Spleen (tissue), 11 donors: ENCODE measurements at regions not wholly inside any gene's neighbourhood (a gene's known extent, or its start where the extent isn't known, plus 50 kb on each side); places are given as distances from the start of the nearest gene placed in this dataset.

Experiments used
- DNase-seq: peaks from one replicate; pipeline ENCODE4 v3.0.0-alpha.2; 2020
- H3K27ac ChIP-seq, 8 donors: fragments of 200-600 bp; sonication (generic) in 7 of 8; 1 replicate in 4 of 8; 2 replicates in 4 of 8; pipeline versions ENCODE4 v1.5.0 to v1.8.0; 2016 to 2021; ENCODE audit warnings: inconsistent platforms in 4 of 8, mild to moderate bottlenecking in 4 of 8, moderate library complexity in 1 of 8
- H3K27me3 ChIP-seq, 7 donors: fragments of 200-600 bp; sonication (generic) in 6 of 7; replicated peaks in 1 of 7; 1 replicate in 4 of 7; 2 replicates in 3 of 7; pipeline versions ENCODE4 v1.5.0 to v1.8.0; 2016 to 2021; ENCODE audit warnings: inconsistent platforms in 3 of 7, mild to moderate bottlenecking in 1 of 7
- H3K36me3 ChIP-seq, 6 donors: fragments of 200-600 bp; sonication (generic) in 5 of 6; 1 replicate in 4 of 6; 2 replicates in 2 of 6; pipeline versions ENCODE4 v1.5.0 to v1.8.0; 2016 to 2021; ENCODE audit warnings: inconsistent platforms in 2 of 6
- H3K4me1 ChIP-seq, 6 donors: fragments of 200-600 bp; sonication (generic) in 5 of 6; 1 replicate in 3 of 6; 2 replicates in 3 of 6; pipeline versions ENCODE4 v1.5.0 to v1.8.0; 2016 to 2021; ENCODE audit warnings: inconsistent platforms in 3 of 6
- H3K4me3 ChIP-seq, 8 donors: fragments of 200-600 bp; sonication (generic) in 7 of 8; 1 replicate in 4 of 8; 2 replicates in 4 of 8; pipeline versions ENCODE4 v1.5.0 to v1.8.0; 2016 to 2021; ENCODE audit warnings: inconsistent platforms in 4 of 8, mild to moderate bottlenecking in 4 of 8, moderate library complexity in 2 of 8
- H3K9me3 ChIP-seq, 8 donors: fragments of 200-600 bp; sonication (generic) in 7 of 8; 1 replicate in 4 of 8; 2 replicates in 4 of 8; pipeline versions ENCODE4 v1.5.0 to v1.8.0; 2016 to 2021; ENCODE audit warnings: inconsistent platforms in 4 of 8
- POLR2A ChIP-seq, 3 donors: fragments of 450-650 bp; IDR thresholded peaks; one replicate each; pipeline ENCODE4 v1.5.1; 2017; ENCODE audit warnings: antibody characterized with exemption in 3 of 3, mild to moderate bottlenecking in 1 of 3
- POLR2AphosphoS5 ChIP-seq, 3 donors: sonication (generic); formaldehyde crosslinking; IDR thresholded peaks; one replicate each; pipeline ENCODE4 v1.5.1; 2017; ENCODE audit warnings: antibody characterized with exemption in 3 of 3
- WGBS, 5 donors: extraction: QIAGEN DNeasy Blood & Tissue Kit in 3 of 5; methylation state at CpG; one replicate each; pipeline versions ENCODE4 v1.1.5 to v1.1.7; 2013 to 2018; 5-methylcytosine and 5-hydroxymethylcytosine counted together
- intact Hi-C: fragments of 100-400 bp; cut with DNase I; formaldehyde crosslinking; loops from one replicate; pipeline ENCODE4 v1.15.0; 2023; ENCODE audit warnings: low total_unique reads
- TF ChIP-seq, protein P1 (sequence below), 11 experiments: fragments of 200-600 bp in 7 of 11; fragments of 450-650 bp in 4 of 11; sonication (generic) in 4 of 11; IDR thresholded peaks in 8 of 11; conservative IDR thresholded peaks in 3 of 11; 1 replicate in 7 of 11; 2 replicates in 4 of 11; pipeline versions ENCODE4 v1.4.0 to v1.8.0; 2016 to 2021; ENCODE audit warnings: antibody characterized with exemption in 11 of 11, inconsistent platforms in 4 of 11, mild to moderate bottlenecking in 1 of 11
- donor health status: healthy with polysubstance abuse.
- donor health status: DM: no; HTN: no; CAD: no; lungs with moderate emphysema.
- donor health status: DM: no; HTN: no; CAD: no.
- donor health status: Bipolar disorder and iron deficiency.
- donor health status: healthy.
- donor health status: DM: no; HTN: no; CAD: no.
- donor health status: DM: yes; HTN: yes; CAD: no.

DNA sequence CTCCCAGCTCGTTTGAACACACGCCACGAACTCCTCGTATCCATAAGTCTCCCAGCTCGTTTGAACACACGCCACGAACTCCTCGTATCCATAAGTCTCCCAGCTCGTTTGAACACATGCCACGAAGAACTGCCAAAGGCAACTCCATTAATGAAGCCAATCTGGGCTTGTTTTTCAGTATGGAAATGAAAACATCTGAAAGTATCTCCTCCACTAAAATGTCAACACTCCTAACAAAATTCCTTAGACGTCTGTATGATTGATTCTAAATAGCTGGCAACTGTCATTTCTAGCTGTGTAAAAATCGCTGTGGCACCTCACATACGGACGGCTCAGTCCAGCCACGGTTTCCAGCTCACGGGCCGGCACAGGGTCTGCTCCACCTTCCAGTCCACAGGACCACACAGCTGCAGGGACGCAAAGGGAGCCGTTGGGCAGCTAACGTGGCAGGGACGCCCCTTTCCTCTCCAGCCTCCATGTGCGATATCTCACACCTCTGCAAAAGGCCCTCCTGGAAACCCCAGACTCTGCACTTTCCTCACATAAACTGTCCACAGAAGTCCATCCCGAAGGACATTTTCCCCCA, 67.1 kb upstream of the METRNL start:
- no peak for DNase-seq

DNA sequence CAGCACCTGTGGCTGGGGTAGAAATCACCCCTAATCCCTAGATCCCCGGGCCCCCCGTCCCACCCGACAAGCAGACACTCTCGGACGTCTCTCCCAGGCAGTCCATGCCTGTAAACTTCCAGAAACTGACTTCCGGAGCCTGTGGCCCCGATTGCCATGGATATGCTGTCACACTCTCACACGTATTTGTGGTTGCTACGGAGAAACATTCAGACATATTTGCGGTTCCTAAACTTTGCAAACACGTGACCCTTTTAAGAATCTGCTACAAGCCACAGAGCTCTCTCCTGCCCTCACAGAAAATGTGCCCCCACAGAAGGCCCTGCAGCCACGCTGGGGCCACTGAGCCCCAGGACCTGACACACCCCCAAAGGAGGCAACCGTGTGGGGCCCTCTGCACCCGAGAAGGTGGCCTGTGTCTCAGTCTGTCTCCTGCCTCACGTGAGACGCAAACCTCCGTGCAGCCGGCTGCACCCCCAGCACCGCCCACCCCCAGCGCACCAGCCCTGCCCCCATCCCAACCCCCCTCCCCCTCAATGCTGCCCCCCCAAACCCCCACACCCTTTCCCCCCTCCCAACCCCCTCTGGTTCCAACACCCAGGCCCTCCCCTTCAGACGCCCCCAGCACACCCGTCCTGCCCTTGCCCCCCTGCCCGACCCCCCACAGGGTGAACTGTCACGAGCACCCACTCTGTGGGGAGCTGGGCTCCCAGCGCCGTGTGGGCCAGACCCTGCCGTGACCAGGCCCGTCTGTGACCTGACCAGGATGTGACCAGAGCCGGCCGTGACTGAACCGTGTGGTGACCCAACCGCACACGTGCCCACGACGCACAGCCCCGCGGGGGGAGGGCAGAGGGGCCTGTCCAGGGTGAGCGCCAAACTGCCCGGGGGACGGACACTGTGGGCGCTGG, 66.3 kb upstream of the METRNL start:
- TF ChIP-seq POLR2AphosphoS5 (IDR thresholded peaks at IDR 0.05) (no peak), POLR2A (IDR thresholded peaks at IDR 0.05) (no peak)
- TF ChIP-seq, protein P1, sequence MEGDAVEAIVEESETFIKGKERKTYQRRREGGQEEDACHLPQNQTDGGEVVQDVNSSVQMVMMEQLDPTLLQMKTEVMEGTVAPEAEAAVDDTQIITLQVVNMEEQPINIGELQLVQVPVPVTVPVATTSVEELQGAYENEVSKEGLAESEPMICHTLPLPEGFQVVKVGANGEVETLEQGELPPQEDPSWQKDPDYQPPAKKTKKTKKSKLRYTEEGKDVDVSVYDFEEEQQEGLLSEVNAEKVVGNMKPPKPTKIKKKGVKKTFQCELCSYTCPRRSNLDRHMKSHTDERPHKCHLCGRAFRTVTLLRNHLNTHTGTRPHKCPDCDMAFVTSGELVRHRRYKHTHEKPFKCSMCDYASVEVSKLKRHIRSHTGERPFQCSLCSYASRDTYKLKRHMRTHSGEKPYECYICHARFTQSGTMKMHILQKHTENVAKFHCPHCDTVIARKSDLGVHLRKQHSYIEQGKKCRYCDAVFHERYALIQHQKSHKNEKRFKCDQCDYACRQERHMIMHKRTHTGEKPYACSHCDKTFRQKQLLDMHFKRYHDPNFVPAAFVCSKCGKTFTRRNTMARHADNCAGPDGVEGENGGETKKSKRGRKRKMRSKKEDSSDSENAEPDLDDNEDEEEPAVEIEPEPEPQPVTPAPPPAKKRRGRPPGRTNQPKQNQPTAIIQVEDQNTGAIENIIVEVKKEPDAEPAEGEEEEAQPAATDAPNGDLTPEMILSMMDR (IDR thresholded peaks at IDR 0.05 in 8 of 11, conservative IDR thresholded peaks at IDR 0.05 in 3 of 11) = no peak
- no peak overlapping the region for H3K27ac ChIP-seq
- no peak overlapping the region for H3K4me3 ChIP-seq
- H3K9me3 ChIP-seq = no peaks in the 10 kb centered on the region
- 85 to 90% (median 86%) methylated on average over 19 to 41 of the region's 41 CpGs for WGBS, 5 donors
- intact Hi-C loops = no loop called here
- peaks cover 0 to 24% (median 0%) of the 10 kb centered on the region in 6 donors for H3K36me3 ChIP-seq
- H3K4me1 ChIP-seq = no peaks in the 10 kb centered on the region
- H3K27me3 ChIP-seq = no peaks in the 10 kb centered on the region
- no peak for DNase-seq

More for the DNA sequence above, 67.1 kb upstream of the METRNL start:
- TF ChIP-seq POLR2AphosphoS5 (IDR thresholded peaks at IDR 0.05) (no peak), POLR2A (IDR thresholded peaks at IDR 0.05) (no peak)
- TF ChIP-seq, protein P1 (IDR thresholded peaks at IDR 0.05 in 8 of 11, conservative IDR thresholded peaks at IDR 0.05 in 3 of 11) = no peak
- Histone ChIP-seq H3K4me1 (no peaks in the 10 kb centered on the region), H3K27ac (no peak overlapping the region), H3K4me3 (no peak overlapping the region), H3K36me3 (peaks cover 0 to 32% (median 0%) of the 10 kb centered on the region in 6 donors), H3K9me3 (no peaks in the 10 kb centered on the region), H3K27me3 (no peaks in the 10 kb centered on the region)
- 86 to 91% (median 87%) methylated on average over 19 to 23 of the region's 23 CpGs for WGBS, 5 donors
- intact Hi-C loops = no loop called here

DNA sequence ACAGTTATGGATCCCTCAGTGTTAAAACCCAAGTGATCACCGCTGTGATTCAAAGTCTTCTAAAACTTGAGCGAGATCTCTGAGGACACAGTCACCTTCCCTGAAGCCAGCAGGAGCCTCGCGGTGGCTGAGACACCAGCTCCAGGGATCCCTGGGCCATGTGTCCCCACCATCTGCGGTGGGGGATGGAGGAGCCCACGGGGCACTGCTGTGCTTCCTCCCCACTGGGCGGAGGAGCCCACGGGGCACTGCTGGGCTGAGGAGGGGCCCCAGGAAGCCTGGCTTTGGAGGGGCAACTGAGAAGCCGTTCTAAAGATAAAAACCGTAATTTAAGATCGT, 65.7 kb upstream of the METRNL start:
- H3K36me3 ChIP-seq = peaks cover 0 to 18% (median 0%) of the 10 kb centered on the region in 6 donors
- no peak overlapping the region for H3K4me3 ChIP-seq
- no peaks in the 10 kb centered on the region for H3K4me1 ChIP-seq
- no peaks in the 10 kb centered on the region for H3K27me3 ChIP-seq
- H3K9me3 ChIP-seq = no peaks in the 10 kb centered on the region
- no peak for DNase-seq
- intact Hi-C loops = no loop called here
- H3K27ac ChIP-seq = no peak overlapping the region
- TF ChIP-seq POLR2A (IDR thresholded peaks at IDR 0.05) (no peak), POLR2AphosphoS5 (IDR thresholded peaks at IDR 0.05) (no peak)
- TF ChIP-seq, protein P1 (IDR thresholded peaks at IDR 0.05 in 8 of 11, conservative IDR thresholded peaks at IDR 0.05 in 3 of 11) = no peak
- 69 to 86% (median 78%) methylated on average over 8 to 11 of the region's 11 CpGs for WGBS, 5 donors

DNA sequence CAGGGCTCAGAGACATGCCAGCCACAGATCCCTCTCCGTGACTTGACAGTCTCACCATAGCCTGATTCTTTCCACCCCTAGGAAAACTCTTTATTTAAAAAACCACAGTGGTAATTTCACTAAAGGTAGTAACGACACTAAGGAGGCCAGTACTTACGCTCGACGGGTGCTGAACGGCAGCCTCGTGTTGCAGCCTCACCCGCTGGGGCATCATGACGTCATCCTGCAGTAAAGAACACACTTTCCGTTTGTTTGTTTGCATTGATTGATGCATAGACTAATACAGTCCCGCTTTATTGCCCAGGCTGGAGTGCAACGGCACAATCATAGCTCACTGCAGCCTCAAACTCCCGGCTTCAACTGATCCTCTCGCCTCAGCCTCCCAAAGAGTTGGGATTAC, 65.1 kb upstream of the METRNL start:
- WGBS, 5 donors = 92 to 95% (median 94%) methylated on average over 14 of the region's 14 CpGs
- Histone ChIP-seq H3K27me3 (no peaks in the 10 kb centered on the region), H3K4me1 (no peaks in the 10 kb centered on the region), H3K27ac (no peak overlapping the region), H3K4me3 (no peak overlapping the region), H3K36me3 (peaks cover 0 to 16% (median 0%) of the 10 kb centered on the region in 6 donors), H3K9me3 (no peaks in the 10 kb centered on the region)
- TF ChIP-seq, protein P1 (IDR thresholded peaks at IDR 0.05 in 8 of 11, conservative IDR thresholded peaks at IDR 0.05 in 3 of 11) = no peak
- TF ChIP-seq POLR2AphosphoS5 (IDR thresholded peaks at IDR 0.05) (no peak), POLR2A (IDR thresholded peaks at IDR 0.05) (no peak)
- no peak for DNase-seq
- intact Hi-C loops = no loop called here
